ENCODE measurements at regions not wholly inside any gene's neighbourhood (a gene's known extent, or its start where the extent isn't known, plus 50 kb on each side); places are given as distances from the start of the nearest gene placed in this dataset.

DNA sequence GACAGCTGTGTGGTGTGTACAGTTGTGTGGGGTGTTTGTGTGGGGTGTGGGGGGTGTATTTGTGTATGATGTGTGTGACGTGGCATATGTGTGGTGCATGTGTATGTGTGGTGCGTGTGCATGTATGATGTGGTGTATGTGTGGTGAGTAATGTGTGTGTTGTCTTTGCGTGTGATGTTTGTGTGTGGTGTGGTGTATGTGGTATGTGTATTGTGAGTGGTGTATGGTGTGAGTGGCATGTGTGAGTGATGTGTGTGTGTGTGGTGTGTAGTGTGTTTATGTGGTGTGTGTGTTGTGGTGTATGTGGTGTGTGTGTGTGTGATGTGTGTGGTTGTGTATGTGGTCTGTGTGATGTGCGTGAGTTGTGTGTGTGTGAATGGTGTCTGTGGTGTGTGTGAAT is 191.1 kb downstream of the MELK start:
- DNase-seq (ENCODE audit: low spot score) = no peak

DNA sequence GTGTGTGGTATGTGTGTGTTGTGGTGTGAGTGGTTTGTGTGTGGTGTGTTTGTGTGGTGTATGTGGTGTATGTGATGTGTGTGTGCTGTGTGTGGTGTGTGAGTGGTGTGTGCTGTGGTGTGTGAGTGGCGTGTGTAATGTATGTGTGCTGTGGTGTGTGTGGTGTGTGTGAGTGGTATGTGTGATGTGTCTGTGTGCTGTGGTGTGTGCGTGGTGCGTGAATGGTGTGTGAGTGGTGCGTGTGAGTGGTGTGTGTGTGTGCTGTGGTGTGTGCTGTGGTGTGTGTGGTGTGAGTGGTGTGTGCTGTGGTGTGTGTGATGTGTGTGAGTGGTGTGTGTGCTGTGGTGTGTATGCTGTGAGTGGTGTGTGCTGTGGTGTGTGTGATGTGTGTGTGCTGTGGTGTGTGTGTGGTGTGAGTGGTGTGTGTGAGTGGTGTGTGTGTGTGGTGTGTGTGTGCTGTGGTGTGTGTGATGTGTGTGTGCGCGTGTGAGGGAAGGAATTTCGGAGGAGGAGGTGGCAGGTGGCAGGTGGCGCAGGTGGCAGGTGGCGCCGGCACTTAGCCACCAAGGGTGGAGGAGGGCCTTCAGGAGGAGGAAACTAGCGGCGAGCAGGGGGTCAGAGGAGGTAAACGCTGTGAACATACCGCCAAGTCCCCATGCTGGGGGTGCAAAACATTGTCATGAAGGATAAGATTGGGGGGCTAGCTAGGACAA is 191.8 kb downstream of the MELK start:
- no peak for DNase-seq (ENCODE audit: low spot score)

DNA sequence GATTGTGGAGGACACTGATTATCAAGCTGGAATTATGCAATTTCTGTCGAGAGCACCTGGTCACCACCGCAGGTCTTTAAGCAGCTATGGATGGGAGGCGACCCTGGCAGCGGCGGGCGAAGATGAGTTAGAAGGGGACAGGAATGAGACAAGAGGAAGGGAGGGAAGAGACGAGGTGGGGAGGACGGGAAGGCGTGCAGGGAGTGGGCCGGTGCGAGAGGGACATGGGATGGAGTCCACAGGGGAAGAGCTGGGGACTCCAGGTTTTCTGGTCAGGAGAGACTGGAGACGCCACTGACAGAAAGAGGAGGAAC is 192.3 kb downstream of the MELK start:
- DNase-seq (ENCODE audit: low spot score) = peak; percentile 63

DNA sequence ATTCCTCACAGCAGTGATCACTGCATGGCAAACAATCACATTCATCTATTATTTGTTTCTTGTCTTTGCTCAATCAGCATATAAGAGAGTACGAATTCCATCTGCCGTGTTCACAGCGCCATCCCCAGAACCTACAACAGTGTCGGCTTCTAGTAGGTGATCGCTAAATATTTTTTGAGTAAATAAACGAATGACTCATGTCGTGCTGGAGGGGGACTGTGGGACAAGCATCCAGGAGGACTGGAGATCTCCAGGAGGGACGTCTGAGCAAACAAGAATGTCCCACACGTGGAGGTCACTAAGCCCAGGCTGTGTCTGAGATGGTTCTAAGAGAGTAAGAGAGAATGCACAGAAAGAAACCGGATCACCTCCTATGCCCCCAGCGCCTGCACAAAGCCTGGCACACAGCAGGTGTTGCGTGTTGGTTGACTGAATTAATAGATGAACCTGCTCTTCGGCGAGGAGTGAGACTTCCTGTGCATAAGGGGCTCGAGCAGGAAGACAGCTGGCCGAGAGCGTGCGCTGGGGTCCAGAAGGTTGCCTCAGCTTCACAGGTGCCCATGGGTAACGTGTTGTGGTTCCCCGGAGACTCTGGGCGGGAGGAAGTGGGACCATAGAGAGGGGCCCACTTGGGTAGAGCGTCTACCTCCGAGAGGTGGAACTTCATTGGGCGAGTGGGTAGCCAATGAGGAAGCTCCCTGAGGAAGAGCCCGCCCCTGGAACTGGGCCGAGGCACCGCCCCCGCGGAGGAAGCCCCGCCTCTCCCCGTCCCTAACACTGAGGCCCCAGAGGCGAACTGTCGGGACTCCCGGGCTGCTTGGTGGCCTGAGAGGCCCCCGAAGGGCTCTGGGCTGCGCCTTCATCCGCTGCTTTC is 193.0 kb downstream of the MELK start:
- peak; percentile 98 for DNase-seq (ENCODE audit: low spot score)

DNA sequence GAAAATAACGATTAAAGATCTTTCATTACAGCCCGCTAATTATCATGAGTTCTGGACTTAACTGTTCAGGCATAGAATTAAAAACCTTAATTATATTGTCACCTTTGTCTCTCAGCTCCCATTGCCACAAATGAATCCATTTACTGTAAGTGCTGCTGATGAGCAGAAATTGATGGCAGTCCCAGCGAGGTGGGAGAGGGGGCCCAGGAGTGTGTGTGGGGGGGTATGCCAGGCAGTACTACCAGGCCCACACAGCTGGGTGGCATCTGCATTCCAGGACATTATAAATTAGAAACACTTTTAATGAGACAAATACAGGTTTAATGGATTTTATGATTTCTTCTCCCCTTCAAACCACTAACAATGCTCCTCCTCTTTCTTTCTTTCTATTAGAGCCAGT is 196.0 kb downstream of the MELK start:
- no peak for DNase-seq (ENCODE audit: low spot score)

DNA sequence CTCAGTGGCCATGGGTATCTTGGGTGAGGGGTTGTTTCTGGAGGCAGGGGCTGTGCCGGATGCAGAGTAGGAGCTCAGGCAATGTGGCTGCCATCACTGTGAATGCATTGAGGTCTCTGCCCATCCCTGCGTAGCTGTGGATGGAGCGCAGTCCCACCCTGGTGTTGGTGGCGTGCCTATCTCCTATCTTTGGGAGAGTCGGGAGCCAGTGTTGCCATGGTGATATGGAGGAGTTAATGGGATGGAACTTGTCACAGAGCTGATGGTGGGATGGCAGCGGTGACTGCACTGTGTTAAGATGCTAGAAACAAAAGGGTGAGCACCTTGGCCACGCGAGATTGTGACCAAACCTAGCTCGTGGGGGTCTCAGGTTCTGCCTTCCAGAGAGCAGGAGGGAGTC is 197.3 kb downstream of the MELK start:
- peak; percentile 52 for DNase-seq (ENCODE audit: low spot score)

DNA sequence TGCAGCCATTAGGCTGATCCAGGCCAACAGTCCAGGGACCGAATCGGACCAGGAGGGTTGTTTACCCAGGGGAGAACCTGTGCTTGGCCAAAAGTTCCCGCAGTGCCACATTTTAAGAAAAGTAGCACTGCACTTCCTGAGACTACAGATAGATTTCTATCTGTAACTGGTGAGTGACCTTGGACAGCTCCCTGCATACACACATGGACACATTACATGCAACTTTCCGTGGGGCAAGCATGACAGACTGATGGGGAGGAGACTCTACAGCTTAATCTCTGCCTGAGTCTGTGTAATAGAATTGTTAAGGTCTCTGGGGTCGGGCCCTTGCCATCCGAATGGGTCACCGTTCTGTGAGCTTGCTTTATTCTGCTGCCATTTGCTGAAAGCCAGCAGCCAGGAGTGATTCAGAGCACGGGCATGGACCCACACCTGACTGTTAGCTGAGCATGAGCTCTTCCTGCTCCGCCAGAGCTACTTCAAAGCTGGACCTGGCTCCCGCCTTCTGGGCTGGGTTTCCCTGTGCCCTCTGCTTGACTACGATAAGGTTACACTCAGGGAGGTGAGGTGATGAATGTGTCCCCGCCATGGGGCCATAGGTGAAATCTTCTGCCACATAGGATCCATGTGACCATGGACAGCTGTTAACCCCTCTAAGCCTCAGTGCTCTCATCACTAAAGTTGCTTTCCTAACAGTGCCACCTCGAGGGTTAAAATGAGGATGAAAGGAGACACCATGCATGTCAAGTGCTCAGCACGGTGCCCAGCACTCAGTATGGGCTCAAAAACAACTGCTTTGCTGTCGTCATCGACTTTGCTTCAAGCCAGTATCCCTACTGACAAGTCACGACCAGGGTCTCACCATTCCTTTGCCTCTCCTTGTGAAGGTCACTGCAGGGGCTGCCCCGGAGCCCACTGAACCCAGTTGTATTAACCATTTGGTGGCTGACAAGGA is 200.0 kb downstream of the MELK start:
- no peak for DNase-seq (ENCODE audit: low spot score)

GRCh38 chr9:36778682-36779081 is 206.0 kb downstream of the MELK start:
- DNase-seq (ENCODE audit: low spot score) = no peak

- DNase-seq (ENCODE audit: low spot score) = no peak
Observed at GRCh38 chr9:36779582-36779981, 206.9 kb downstream of the MELK start.

DNA sequence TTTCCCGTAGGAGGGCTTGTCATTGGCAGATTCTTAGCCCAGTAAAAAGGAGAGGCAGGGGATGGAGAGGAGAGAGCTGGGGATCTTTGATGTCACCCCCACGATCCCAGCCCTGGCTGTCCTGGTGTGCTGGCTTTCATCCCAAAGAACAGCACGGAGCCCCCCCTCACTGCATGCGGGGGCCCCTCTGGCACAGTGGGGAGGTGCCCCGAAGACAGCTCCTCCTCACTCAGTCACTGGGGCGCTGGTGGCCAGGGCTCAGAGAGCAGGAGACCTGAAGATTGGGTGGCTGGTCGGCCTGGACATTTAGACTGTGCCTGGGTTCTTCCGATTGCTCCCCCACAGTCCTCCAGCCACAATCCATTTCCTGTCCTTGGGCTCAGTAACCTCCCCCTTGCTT is 207.5 kb downstream of the MELK start:
- no peak for DNase-seq (ENCODE audit: low spot score)

DNA sequence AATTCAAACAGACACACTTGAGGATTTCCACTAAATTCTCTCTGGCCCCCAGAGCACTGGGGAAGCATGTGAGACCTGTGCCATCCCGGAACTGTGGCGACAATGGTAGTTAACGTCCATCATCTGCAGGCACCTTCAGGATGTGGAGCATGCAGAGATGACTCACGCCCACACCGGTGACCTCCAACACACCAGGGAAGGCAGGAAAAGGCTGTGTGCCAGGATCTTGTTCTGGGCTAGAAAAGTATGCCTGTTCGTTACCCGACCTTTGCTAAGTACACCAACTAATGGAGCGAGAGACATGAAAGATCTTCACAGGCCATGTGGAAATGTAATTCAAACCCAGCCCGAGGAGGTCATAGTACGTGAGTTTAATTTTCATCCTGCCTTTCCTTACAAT is 208.8 kb downstream of the MELK start:
- DNase-seq (ENCODE audit: low spot score) = no peak

Data from SK-N-DZ (cell line).